NB4 (cell line): ENCODE measurements at regions not wholly inside any gene's neighbourhood (a gene's known extent, or its start where the extent isn't known, plus 50 kb on each side); places are given as distances from the start of the nearest gene placed in this dataset.

Experiments used
- DNase-seq: peaks from one replicate; pipeline ENCODE4 v3.0.0; 2010; ENCODE audit warnings: low read depth
- H3K4me3 ChIP-seq: one replicate; pipeline ENCODE4 v1.5.1; 2011; ENCODE audit warnings: mild to moderate bottlenecking, low read depth, low read length, moderate library complexity
- MYC ChIP-seq: IDR thresholded peaks from 2 replicates; pipeline ENCODE4 v1.6.1; 2011; ENCODE audit warnings: low read depth, low read length
- POLR2A ChIP-seq: IDR thresholded peaks from 2 replicates; pipeline ENCODE4 v1.6.1; 2011; ENCODE audit warnings: mild to moderate bottlenecking; ENCODE audit not compliant: insufficient read length; ENCODE audit errors: extremely low read depth
- TF ChIP-seq, protein P1 (sequence below): IDR thresholded peaks from 2 replicates; pipeline ENCODE4 v1.6.1; 2011; ENCODE audit warnings: low read depth, low read length
- TF ChIP-seq, protein P2 (sequence below): IDR thresholded peaks from one replicate; pipeline ENCODE4 v1.5.1; 2012; ENCODE audit warnings: low read depth, low read length

DNA sequence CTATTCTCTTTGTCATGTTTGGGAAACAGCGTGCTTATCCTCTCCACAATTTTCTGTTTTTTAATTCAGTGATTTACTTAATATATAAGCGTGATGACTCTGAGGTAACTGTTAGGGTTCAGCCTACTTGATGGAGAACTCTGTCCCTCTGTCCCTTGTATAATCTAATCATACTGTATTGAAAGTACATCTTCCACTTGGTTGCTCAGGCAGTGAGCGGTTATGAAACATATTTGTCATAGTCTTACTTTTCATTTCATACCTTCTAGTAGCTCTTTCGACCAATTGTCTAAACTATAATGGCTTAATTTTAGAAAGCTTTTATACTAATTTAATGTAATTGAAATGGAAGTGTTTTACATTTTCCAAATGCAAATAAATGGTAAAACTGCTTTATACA is 469.0 kb downstream of the TLL1 start:
- DNase-seq = no peak
- TF ChIP-seq POLR2A (no peak), MYC (no peak)
- TF ChIP-seq, protein P1, sequence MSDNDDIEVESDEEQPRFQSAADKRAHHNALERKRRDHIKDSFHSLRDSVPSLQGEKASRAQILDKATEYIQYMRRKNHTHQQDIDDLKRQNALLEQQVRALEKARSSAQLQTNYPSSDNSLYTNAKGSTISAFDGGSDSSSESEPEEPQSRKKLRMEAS = no peak
- TF ChIP-seq, protein P2, sequence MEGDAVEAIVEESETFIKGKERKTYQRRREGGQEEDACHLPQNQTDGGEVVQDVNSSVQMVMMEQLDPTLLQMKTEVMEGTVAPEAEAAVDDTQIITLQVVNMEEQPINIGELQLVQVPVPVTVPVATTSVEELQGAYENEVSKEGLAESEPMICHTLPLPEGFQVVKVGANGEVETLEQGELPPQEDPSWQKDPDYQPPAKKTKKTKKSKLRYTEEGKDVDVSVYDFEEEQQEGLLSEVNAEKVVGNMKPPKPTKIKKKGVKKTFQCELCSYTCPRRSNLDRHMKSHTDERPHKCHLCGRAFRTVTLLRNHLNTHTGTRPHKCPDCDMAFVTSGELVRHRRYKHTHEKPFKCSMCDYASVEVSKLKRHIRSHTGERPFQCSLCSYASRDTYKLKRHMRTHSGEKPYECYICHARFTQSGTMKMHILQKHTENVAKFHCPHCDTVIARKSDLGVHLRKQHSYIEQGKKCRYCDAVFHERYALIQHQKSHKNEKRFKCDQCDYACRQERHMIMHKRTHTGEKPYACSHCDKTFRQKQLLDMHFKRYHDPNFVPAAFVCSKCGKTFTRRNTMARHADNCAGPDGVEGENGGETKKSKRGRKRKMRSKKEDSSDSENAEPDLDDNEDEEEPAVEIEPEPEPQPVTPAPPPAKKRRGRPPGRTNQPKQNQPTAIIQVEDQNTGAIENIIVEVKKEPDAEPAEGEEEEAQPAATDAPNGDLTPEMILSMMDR = no peak
- no peak overlapping the region for H3K4me3 ChIP-seq

GRCh38 chr4:166363198-166363597 is 490.2 kb downstream of the TLL1 start:
- H3K4me3 ChIP-seq = no peak overlapping the region
- no peak for DNase-seq
- TF ChIP-seq MYC (no peak), POLR2A (no peak)
- TF ChIP-seq, protein P1 = no peak
- TF ChIP-seq, protein P2 = no peak

DNA sequence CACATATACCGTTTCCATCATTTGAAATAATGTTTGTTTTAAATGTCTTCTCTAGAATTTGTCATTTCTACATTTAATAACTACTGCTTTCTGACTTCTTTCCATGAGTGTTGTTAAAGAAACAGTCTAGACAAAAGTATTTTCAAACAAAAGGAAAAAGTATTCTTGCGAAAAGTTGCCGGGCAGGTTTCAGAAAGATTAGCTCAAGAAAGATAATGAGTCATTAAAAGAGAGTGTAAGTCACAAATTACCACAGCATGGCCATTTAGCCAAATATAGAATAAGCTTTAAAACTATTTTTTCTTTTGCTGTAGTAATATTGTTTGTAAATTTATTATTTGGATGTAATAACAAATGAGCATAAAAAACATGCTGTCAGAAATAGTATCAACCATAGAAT is 493.0 kb downstream of the TLL1 start:
- TF ChIP-seq MYC (no peak), POLR2A (no peak)
- DNase-seq = no peak
- H3K4me3 ChIP-seq = no peak overlapping the region

GRCh38 chr4:166377578-166377977 is 504.5 kb downstream of the TLL1 start:
- no peak overlapping the region for H3K4me3 ChIP-seq
- TF ChIP-seq, protein P1 = no peak
- TF ChIP-seq, protein P2 = no peak
- TF ChIP-seq MYC (no peak), POLR2A (no peak)
- DNase-seq = no peak

DNA sequence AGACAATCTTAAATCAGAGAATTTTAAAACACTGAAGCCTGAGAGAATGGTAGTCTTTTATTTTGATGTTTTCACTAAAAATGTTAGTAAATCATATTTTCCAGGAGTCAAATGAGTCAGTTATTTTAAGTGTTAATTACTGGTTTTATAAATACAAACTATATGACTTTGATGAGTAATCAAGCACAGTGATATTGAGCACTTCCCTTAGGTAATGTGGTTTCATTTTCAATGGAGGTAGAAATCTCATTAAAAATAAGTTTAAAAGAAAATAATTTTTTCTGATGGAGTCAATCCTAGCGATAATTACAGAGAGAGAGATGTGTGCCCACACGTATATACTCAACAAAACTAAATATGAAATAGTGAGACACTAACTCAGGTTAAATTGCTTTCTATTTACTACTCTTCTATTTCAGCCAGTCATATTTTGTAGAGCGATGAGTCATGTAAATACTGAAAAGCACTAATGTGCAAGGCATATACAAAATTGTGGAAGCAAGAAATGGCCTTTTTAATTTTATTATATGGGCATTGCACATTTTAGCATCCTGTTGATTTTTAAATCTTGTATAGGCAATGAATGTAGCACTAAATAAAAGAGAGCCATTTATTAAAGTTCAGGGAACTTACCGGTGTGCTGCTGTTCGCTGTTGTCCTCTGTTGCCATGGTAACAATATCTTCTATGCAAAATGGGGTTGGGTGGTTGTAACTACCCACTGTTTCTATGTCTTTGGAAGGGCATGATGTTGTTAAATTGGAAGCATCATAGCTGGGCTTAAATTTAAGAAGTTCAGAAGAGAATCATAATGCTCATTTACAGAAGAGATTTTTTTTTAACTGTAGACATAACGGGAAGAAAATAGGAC is 513.7 kb downstream of the TLL1 start:
- TF ChIP-seq MYC = no peak
- no peak for TF ChIP-seq POLR2A
- TF ChIP-seq, protein P1 = no peak
- TF ChIP-seq, protein P2 = no peak
- DNase-seq = no peak
- no peak overlapping the region for H3K4me3 ChIP-seq

GRCh38 chr4:166391501-166391900 is 518.5 kb downstream of the TLL1 start:
- no peak for DNase-seq
- TF ChIP-seq POLR2A = no peak
- TF ChIP-seq, protein P2 = no peak
- TF ChIP-seq MYC = no peak
- TF ChIP-seq, protein P1 = no peak
- no peak overlapping the region for H3K4me3 ChIP-seq
